Transverse colon (tissue), 4 donors: ENCODE measurements at regions not wholly inside any gene's neighbourhood (a gene's known extent, or its start where the extent isn't known, plus 50 kb on each side); places are given as distances from the start of the nearest gene placed in this dataset.

Experiments used
- DNase-seq: peaks from one replicate; pipeline ENCODE4 v3.0.0-alpha.2; 2019
- H3K27ac ChIP-seq, 4 donors: fragments of 200-600 bp; sonication (generic); 2 replicates each; pipeline ENCODE4 v1.5.1; 2016 to 2018; ENCODE audit warnings: inconsistent platforms in 4 of 4
- H3K27me3 ChIP-seq: fragments of 200-600 bp; sonication (generic); 2 replicates; pipeline ENCODE4 v1.5.1; 2017; ENCODE audit warnings: inconsistent platforms
- H3K36me3 ChIP-seq, 4 donors: fragments of 200-600 bp; sonication (generic); 2 replicates each; pipeline ENCODE4 v1.5.1; 2017 to 2019; ENCODE audit warnings: inconsistent platforms in 4 of 4
- H3K4me1 ChIP-seq, 4 donors: fragments of 200-600 bp; sonication (generic); 2 replicates each; pipeline ENCODE4 v1.5.1; 2017 to 2020; ENCODE audit warnings: inconsistent platforms in 4 of 4
- H3K4me3 ChIP-seq, 4 donors: fragments of 200-600 bp; sonication (generic); 1 replicate in 1 of 4; 2 replicates in 3 of 4; pipeline versions ENCODE4 v1.5.1 to v1.6.1; 2017 to 2019; ENCODE audit warnings: inconsistent platforms in 4 of 4
- H3K9me3 ChIP-seq, 2 donors: fragments of 200-600 bp; sonication (generic); 2 replicates each; pipeline ENCODE4 v1.5.1; 2017 to 2019; ENCODE audit warnings: inconsistent platforms in 2 of 2
- CTCF ChIP-seq, 5 experiments: fragments of 200-600 bp in 3 of 5; fragments of 450-650 bp in 2 of 5; sonication (generic) in 3 of 5; IDR thresholded peaks; 1 replicate in 2 of 5; 2 replicates in 3 of 5; pipeline ENCODE4 v1.5.1; 2016 to 2017; ENCODE audit warnings: antibody characterized with exemption in 5 of 5, inconsistent platforms in 3 of 5, mild to moderate bottlenecking in 2 of 5, moderate library complexity in 1 of 5
- EP300 ChIP-seq: sonication (generic); formaldehyde crosslinking; IDR thresholded peaks from one replicate; pipeline ENCODE4 v1.6.1; 2017; ENCODE audit warnings: antibody characterized with exemption, low read depth
- POLR2A ChIP-seq: fragments of 450-650 bp; IDR thresholded peaks from one replicate; pipeline ENCODE4 v1.6.1; 2016; ENCODE audit warnings: antibody characterized with exemption, mild to moderate bottlenecking, moderate library complexity
- POLR2AphosphoS5 ChIP-seq, 3 donors: sonication (generic); formaldehyde crosslinking; IDR thresholded peaks; one replicate each; pipeline ENCODE4 v1.6.1; 2016; ENCODE audit warnings: antibody characterized with exemption in 3 of 3
- WGBS, 2 donors: methylation state at CpG; one replicate each; pipeline ENCODE4 v1.1.5; 2018; ENCODE audit warnings: low coverage in 1 of 2; 5-methylcytosine and 5-hydroxymethylcytosine counted together
- in situ Hi-C, 4 donors: fragments of 200-750 bp; cut with MboI; loops; one replicate each; pipeline versions ENCODE4 v1.15.0 to v1.15.1; 2017; ENCODE audit warnings: low sequenced_read_pairs in 3 of 4, low pct_ligation_motif_present in 1 of 4, low pct_unique_long_range_greater_than_20kb in 1 of 4
- intact Hi-C: fragments of 100-400 bp; cut with DNase I; formaldehyde crosslinking; loops from one replicate; pipeline ENCODE4 v1.15.1; 2023; ENCODE audit warnings: low total_unique reads

GRCh38 chr2:200757399-200757798 is 54.3 kb upstream of the BZW1 start:
- H3K36me3 ChIP-seq, result no peaks in the 10 kb centered on the region
- no peak for DNase-seq
- WGBS, 2 donors, result 48% methylated on average over 4 of the region's 4 CpGs; no CpG with 5 or more reads in 1 of the 2 donors
- H3K27ac ChIP-seq, result peak overlapping the region in 1 of 4 donors; percentile 11
- intact Hi-C loops, result no loop called here
- H3K4me1 ChIP-seq, result peaks cover 0 to 15% (median 7%) of the 10 kb centered on the region in 4 donors
- in situ Hi-C loops, result no loop called here
- H3K9me3 ChIP-seq, result no peaks in the 10 kb centered on the region
- TF ChIP-seq POLR2A (no peak), CTCF (IDR thresholded peaks at IDR 0.05) (no peak), EP300 (no peak), POLR2AphosphoS5 (IDR thresholded peaks at IDR 0.05) (no peak)
- H3K4me3 ChIP-seq, result no peak overlapping the region
- H3K27me3 ChIP-seq, result no peaks in the 10 kb centered on the region

GRCh38 chr2:200758341-200758740 is 53.4 kb upstream of the BZW1 start:
- intact Hi-C loops (no loop called here), in situ Hi-C loops (no loop called here)
- no peak overlapping the region for H3K27ac ChIP-seq

GRCh38 chr2:200761266-200761665 is 50.4 kb upstream of the BZW1 start:
- H3K9me3 ChIP-seq, result no peaks in the 10 kb centered on the region
- intact Hi-C loops, result no loop called here
- no peak for DNase-seq
- in situ Hi-C loops, result no loop called here
- H3K4me1 ChIP-seq, result peaks cover 0 to 15% (median 6%) of the 10 kb centered on the region in 4 donors
- H3K27me3 ChIP-seq, result no peaks in the 10 kb centered on the region
- no peak for TF ChIP-seq CTCF (IDR thresholded peaks at IDR 0.05)
- TF ChIP-seq POLR2AphosphoS5 (IDR thresholded peaks at IDR 0.05), result no peak
- no peak for TF ChIP-seq POLR2A
- no peak for TF ChIP-seq EP300
- no peak overlapping the region for H3K27ac ChIP-seq
- 67% methylated on average over 1 of the region's 1 CpG for WGBS, 2 donors
- no peaks in the 10 kb centered on the region for H3K36me3 ChIP-seq
- no peak overlapping the region for H3K4me3 ChIP-seq

More at GRCh38 chr2:200758341-200758740, 53.4 kb upstream of the BZW1 start:
- Histone ChIP-seq H3K36me3 (no peaks in the 10 kb centered on the region), H3K9me3 (no peaks in the 10 kb centered on the region), H3K27me3 (no peaks in the 10 kb centered on the region), H3K4me1 (peaks cover 0 to 15% (median 7%) of the 10 kb centered on the region in 4 donors), H3K4me3 (no peak overlapping the region)
- 86 to 93% methylated on average over 4 of the region's 4 CpGs for WGBS, 2 donors
- no peak for TF ChIP-seq EP300
- TF ChIP-seq CTCF (IDR thresholded peaks at IDR 0.05), result no peak
- TF ChIP-seq POLR2A, result no peak
- no peak for TF ChIP-seq POLR2AphosphoS5 (IDR thresholded peaks at IDR 0.05)
- DNase-seq, result no peak
